HUES64 (cell line): ENCODE measurements at regions not wholly inside any gene's neighbourhood (a gene's known extent, or its start where the extent isn't known, plus 50 kb on each side); places are given as distances from the start of the nearest gene placed in this dataset.
"Not testable (repeated sequence)": the region's sequence is repeated elsewhere in the genome, so short reads cannot be mapped to it uniquely, and the experiment has no call there.

Experiments used
- H3K27ac ChIP-seq: 2 replicates; pipeline ENCODE4 v1.7.0; 2013; ENCODE audit warnings: low read depth, low read length, inconsistent platforms
- H3K27me3 ChIP-seq: 2 replicates; pipeline ENCODE4 v1.6.1; 2013; ENCODE audit warnings: mild to moderate bottlenecking, low read length; ENCODE audit not compliant: insufficient read depth
- H3K36me3 ChIP-seq: 2 replicates; pipeline ENCODE4 v1.6.1; 2013; ENCODE audit warnings: mild to moderate bottlenecking, low read length; ENCODE audit not compliant: insufficient read depth
- H3K4me1 ChIP-seq: 2 replicates; pipeline ENCODE4 v1.6.1; 2013; ENCODE audit warnings: mild to moderate bottlenecking, low read length, moderate library complexity; ENCODE audit not compliant: insufficient read depth
- H3K4me3 ChIP-seq: 2 replicates; pipeline ENCODE4 v1.5.1; 2013; ENCODE audit warnings: mild to moderate bottlenecking, low read length, moderate library complexity
- H3K9ac ChIP-seq: 2 replicates; pipeline ENCODE4 v1.6.1; 2013; ENCODE audit warnings: mild to moderate bottlenecking, low read depth, low read length
- H3K9me3 ChIP-seq: 2 replicates; pipeline ENCODE4 v1.6.1; 2013; ENCODE audit warnings: low read depth, low read length; ENCODE audit not compliant: insufficient read depth
- WGBS: fragments of 150-250, 120-280 bp; methylation state at CpG from one replicate; pipeline ENCODE4 v1.1.7; 2013; ENCODE audit warnings: missing lambda C conversion rate; 5-methylcytosine and 5-hydroxymethylcytosine counted together

DNA sequence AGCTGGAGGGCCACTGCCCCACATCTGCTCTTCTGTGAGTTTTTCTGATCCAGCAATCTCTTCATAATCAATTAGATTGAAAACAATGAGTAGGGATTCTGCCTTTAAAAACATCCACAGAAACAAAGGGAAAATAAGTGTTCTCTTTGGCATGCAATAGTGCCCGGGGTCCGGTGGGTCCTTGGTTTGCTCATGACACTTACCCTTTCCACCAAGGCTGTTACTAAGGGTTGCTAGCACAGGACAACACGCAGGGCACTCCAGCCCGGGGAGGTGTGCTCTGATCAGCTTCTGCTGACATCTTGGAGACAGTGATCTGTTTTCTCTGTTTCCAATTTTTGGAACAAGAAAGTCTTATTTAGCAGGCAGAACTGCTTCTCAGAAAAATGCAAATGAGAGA lies 146.7 kb downstream of the TEX36 start:
- Histone ChIP-seq H3K36me3 (no peaks in the 10 kb centered on the region), H3K27ac (no peak overlapping the region), H3K9me3 (no peaks in the 10 kb centered on the region), H3K4me1 (no peaks in the 10 kb centered on the region), H3K9ac (no peak overlapping the region), H3K4me3 (no peak overlapping the region), H3K27me3 (no peaks in the 10 kb centered on the region)
- WGBS, result 94% methylated on average over 4 of the region's 4 CpGs

DNA sequence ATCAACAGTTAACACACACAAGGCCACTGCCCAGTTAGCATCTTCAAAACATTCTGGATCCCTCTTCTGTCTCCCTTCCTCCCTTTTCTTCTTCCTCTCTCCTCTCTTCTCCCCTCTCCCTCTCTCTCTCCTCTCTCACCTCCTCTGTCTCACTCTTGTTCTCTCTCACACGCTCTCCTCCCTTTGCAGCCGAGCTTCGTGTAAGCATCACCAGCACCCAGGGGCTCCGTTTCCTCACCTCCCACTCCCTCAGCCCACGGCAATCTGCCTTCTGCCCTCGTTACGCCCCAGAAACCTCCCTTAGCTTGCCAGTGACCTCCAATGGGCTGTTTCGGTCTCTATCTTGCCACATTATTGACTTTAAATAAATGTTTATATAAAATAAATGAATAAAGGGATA lies 147.4 kb downstream of the TEX36 start:
- WGBS, result 94% methylated on average over 7 of the region's 8 CpGs

DNA sequence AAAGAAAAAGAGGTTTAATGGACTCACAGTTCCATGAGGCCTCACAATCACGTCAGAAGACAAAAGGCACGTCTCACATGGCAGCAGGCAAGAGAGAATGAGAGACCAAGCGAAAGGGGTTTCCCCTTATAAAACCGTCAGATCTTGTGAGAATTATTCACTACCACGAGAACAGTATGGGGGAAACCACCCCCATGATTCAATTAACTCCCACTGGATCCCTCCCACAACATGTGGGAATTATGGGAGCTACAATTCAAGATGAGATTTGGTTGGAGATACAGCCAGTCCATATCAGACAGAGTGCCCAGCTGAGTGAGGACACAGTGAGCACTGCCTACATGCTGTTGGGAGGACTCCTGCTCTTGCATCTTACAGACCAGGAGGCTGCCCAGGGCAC lies 148.4 kb downstream of the TEX36 start:
- H3K36me3 ChIP-seq, result no peaks in the 10 kb centered on the region
- H3K9me3 ChIP-seq, result no peaks in the 10 kb centered on the region
- H3K27ac ChIP-seq, result no peak overlapping the region
- H3K27me3 ChIP-seq, result no peaks in the 10 kb centered on the region
- no peak overlapping the region for H3K9ac ChIP-seq
- 75% methylated on average over 5 of the region's 5 CpGs for WGBS
- H3K4me1 ChIP-seq, result no peaks in the 10 kb centered on the region
- no peak overlapping the region for H3K4me3 ChIP-seq

More for the DNA sequence above, 147.4 kb downstream of the TEX36 start:
- H3K4me3 ChIP-seq, result no peak overlapping the region
- no peak overlapping the region for H3K27ac ChIP-seq
- no peaks in the 10 kb centered on the region for H3K36me3 ChIP-seq
- H3K4me1 ChIP-seq, result no peaks in the 10 kb centered on the region
- H3K27me3 ChIP-seq, result no peaks in the 10 kb centered on the region
- H3K9ac ChIP-seq, result no peak overlapping the region
- no peaks in the 10 kb centered on the region for H3K9me3 ChIP-seq

DNA sequence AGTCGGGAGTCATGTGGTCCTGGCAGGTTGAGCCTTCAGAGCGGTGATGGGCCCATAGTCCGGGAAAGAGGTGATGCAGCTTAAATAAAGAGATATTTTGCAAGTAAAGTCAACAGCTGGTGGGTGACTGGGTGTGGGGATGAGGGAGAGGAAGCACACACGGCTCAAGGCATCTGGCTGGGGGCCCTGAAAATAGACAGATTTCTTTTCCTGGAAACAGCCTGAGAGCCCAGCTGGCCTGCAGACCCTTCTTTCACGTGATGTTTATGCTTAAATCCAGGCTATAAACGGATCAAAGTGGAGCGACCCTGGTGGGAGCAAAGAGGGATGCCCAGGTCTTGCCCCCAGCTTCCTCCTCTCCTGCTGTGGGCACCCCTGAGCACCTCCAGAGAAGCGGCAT lies 149.1 kb downstream of the TEX36 start:
- Histone ChIP-seq H3K9me3 (no peaks in the 10 kb centered on the region), H3K27ac (no peak overlapping the region), H3K27me3 (no peaks in the 10 kb centered on the region), H3K4me1 (no peaks in the 10 kb centered on the region), H3K9ac (no peak overlapping the region), H3K4me3 (no peak overlapping the region), H3K36me3 (no peaks in the 10 kb centered on the region)
- 95% methylated on average over 8 of the region's 8 CpGs for WGBS

DNA sequence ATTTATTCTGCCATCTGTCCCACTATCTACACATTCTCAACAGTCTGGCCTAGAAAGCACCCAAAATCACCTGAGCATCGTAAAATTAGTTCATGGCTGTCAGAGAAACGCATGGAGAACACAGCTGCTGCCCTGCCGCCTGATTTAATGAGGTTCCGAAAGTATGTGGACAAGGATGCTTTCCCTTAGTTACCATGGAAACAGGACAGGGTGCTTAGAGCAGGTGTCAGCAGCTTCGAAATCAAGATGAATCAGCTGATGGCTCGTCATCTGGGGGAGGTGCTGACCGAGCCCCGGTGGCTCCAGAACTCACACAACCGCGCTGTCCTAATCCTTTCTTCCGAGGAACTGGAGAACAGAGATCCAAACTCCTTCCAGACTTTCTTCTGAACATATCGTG lies 151.5 kb downstream of the TEX36 start:
- Histone ChIP-seq H3K9ac (no peak overlapping the region), H3K36me3 (no peaks in the 10 kb centered on the region), H3K4me1 (no peaks in the 10 kb centered on the region), H3K27ac (no peak overlapping the region), H3K27me3 (no peaks in the 10 kb centered on the region), H3K4me3 (no peak overlapping the region), H3K9me3 (no peaks in the 10 kb centered on the region)
- WGBS, result 86% methylated on average over 12 of the region's 12 CpGs

DNA sequence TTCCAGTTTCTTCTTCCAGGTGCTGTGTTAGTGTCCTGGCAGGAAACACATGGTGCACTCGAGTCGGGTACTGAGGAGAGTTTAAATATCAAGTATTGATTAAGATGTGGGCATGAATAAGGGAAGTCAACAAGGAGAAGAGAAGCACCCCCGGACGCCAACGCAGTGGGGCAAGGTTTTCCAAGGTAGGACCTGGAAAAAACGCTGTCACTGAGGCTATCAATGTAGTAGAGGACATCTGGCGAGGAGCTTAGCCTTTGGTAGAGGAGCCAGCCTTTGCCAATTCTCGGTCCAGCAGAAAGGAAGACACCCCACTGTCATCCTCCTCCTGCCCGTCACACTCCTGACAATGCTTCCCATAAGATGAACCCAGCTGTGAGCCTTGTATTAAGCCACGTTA lies 159.6 kb downstream of the TEX36 start:
- 77% methylated on average over 10 of the region's 10 CpGs for WGBS
- Histone ChIP-seq H3K27me3 (no peaks in the 10 kb centered on the region), H3K9ac (no peak overlapping the region), H3K36me3 (no peaks in the 10 kb centered on the region), H3K9me3 (peaks cover 7% of the 10 kb centered on the region), H3K4me3 (no peak overlapping the region), H3K27ac (no peak overlapping the region), H3K4me1 (no peaks in the 10 kb centered on the region)

DNA sequence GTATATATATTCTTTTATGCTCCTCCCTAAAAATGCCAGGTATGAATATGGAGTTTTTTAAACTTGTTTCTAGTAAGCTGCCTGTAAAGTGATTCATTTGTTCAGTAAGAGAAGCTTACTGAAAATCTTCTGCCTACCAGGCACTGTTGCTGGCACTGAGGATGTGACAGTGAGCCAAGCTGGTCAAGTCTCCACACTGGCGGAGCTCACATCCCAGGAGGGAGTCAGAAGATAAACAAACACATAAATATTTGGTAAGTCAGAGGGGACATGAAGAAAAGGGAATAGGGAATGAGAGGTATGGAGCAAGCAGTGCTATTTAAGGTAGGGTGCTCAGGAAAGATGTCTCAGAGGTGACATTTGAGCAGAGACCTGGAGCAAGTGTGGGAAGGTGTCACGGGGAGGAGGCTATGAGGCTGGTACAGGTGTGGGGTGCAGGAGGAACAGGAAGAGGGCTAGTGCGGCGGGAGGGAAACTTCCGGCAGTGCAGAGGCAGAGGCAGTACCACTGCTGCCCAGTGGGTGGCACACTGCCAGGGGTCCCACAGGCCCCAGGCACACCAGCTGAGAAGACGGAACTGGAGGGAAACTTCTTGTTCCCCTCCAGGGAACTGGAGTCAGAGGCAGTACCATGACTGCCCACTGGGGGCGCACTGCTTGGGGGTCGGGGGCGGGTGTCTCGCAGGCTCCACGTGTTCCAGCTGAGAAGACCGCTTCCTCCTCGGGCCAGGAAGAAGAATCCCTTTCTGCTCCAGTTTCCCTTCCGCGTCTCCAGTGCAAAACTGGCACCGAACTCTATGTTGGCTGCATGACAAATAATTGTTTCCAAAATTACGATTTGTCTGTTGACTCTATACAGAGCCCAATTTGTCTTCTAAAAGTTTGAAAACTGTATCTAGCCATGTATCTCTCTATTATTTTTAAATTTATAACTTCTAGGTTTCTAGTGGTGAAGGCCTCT lies 161.0 kb downstream of the TEX36 start:
- no peaks in the 10 kb centered on the region for H3K27me3 ChIP-seq
- no peak overlapping the region for H3K4me3 ChIP-seq
- H3K36me3 ChIP-seq, result no peaks in the 10 kb centered on the region
- H3K27ac ChIP-seq, result no peak overlapping the region
- no peak overlapping the region for H3K9ac ChIP-seq
- 80% methylated on average over 17 of the region's 17 CpGs for WGBS
- H3K9me3 ChIP-seq, result peaks cover 7% of the 10 kb centered on the region
- no peaks in the 10 kb centered on the region for H3K4me1 ChIP-seq

DNA sequence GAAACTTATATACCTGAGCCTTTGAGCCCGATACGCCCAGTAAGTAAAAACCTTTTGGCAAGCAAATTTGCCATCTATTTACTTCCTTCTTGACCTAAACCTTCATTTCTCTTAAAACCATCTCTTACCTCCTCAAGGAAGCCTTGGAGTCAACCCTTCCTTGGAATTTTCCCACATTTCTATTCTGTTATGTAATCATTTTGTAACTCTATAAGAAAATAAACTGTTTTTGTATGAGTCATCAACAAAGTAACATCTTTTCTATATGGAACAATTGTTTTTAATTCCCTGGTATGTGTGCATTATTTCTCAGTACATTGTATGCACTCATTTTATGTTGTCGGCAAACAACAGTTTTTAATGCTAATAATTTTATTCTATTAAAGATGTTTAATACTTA lies 162.0 kb downstream of the TEX36 start:
- Histone ChIP-seq H3K4me1 (no peaks in the 10 kb centered on the region), H3K9me3 (peaks cover 7% of the 10 kb centered on the region)

DNA sequence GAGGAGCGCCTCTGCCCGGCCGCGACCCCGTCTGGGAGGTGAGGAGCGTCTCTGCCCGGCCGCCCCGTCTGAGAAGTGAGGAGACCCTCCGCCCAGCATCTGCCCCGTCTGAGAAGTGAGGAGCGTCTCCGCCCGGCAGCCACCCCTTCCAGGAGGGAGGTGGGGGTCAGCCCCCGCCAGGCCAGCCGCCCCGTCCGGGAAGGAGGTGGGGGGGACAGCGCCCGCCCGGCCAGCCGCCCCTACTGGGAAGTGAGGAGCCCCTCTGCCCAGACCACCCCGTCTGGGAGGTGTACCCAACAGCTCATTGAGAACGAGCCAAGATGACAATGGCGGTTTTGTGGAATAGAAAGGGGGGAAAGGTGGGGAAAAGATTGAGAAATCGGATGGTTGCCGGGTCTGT lies 164.6 kb downstream of the TEX36 start:
- 85% methylated on average over 21 of the region's 27 CpGs for WGBS
- peaks cover 23% of the 10 kb centered on the region for H3K4me1 ChIP-seq
- H3K9me3 ChIP-seq, H3K36me3 ChIP-seq, H3K4me3 ChIP-seq, H3K9ac ChIP-seq, H3K27me3 ChIP-seq, H3K27ac ChIP-seq: not testable (repeated sequence)

More for the DNA sequence above, 162.0 kb downstream of the TEX36 start:
- 93% methylated on average over 2 of the region's 3 CpGs for WGBS
- no peak overlapping the region for H3K9ac ChIP-seq
- H3K27me3 ChIP-seq, result no peaks in the 10 kb centered on the region
- no peak overlapping the region for H3K27ac ChIP-seq
- no peaks in the 10 kb centered on the region for H3K36me3 ChIP-seq
- H3K4me3 ChIP-seq, result no peak overlapping the region

DNA sequence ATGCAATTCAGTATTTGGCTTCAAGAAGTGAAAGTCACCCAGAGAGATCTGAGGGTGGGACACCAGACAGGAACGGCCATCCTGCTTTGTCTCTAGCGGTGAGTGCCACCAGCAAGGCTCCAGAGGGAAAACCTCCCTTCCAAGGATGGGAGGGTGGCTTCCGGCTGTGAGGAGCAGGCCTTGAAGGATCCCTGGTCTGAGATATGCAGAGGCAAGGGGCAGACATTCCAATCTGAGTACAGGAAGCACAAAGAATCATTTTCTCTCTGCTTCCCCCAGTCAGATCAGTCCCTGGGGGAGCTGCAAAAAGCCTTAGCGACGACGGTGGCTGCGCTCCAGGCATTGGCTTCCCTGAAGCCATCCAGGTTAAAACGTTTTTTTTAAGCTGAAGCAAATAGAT lies 167.4 kb downstream of the TEX36 start:
- WGBS, result 96% methylated on average over 7 of the region's 8 CpGs
- H3K36me3 ChIP-seq, result no peaks in the 10 kb centered on the region

DNA sequence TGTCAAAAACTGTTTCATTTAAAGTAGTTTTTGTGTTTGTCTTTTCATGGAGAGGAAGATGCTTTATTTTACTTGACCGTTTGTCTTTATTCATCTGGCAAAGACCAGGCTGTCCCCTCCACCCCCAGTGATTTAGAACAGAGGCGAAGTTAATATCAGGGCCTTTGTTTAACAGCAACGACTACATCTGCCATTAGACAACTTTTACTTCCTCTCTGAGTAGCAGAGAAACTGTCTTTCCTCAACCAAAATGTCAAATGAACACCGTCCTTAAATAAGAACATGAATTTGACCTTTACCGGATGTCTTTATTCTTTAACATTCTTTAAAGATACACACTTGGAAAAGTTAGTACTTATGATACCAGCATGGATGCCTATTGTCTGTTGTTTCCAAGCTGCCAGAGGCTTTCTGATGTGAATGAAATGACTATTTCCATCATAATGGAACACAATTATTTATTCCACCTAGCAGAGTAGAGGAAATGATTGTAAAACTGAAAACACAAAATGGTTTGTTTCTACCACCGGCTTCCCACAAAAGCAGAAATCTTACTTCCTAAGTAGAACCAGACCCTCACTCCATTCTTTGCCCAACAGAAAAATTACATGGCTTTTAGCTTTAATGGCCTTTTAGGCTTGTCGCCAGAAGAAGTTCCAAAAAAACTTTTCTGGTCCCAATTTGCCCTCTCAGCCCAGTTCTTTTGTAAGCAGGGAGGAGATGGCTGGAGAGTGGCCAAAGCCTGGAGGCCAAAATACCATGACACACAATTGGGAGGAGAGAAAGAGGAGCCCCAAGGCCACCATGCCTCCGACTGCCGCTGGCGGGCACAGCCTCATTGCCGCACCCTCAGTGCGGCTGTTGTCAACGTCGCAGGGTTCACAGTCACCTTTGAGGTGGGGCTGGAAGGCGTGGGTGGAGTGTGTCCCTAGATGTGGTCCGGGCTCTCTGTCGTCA lies 168.5 kb downstream of the TEX36 start:
- H3K9ac ChIP-seq, result 0 out of 2 replicates have a peak overlapping the region, but pooled peaks have one; percentile 1

More for the DNA sequence above, 167.4 kb downstream of the TEX36 start:
- H3K27ac ChIP-seq, result no peak overlapping the region
- no peak overlapping the region for H3K9ac ChIP-seq
- H3K27me3 ChIP-seq, result no peaks in the 10 kb centered on the region
- peaks cover 23% of the 10 kb centered on the region for H3K4me1 ChIP-seq
- H3K4me3 ChIP-seq, result no peak overlapping the region
- peaks cover 8% of the 10 kb centered on the region for H3K9me3 ChIP-seq

More for the DNA sequence above, 168.5 kb downstream of the TEX36 start:
- H3K27me3 ChIP-seq, result no peaks in the 10 kb centered on the region
- 0 out of 2 replicates have a peak overlapping the region, but pooled peaks have one; percentile 6 for H3K27ac ChIP-seq
- no peak overlapping the region for H3K4me3 ChIP-seq
- WGBS, result 84% methylated on average over 17 of the region's 17 CpGs
- H3K36me3 ChIP-seq, result no peaks in the 10 kb centered on the region
- H3K4me1 ChIP-seq, result peaks cover 23% of the 10 kb centered on the region
- peaks cover 12% of the 10 kb centered on the region for H3K9me3 ChIP-seq
